ENCODE measurements at regions not wholly inside any gene's neighbourhood (a gene's known extent, or its start where the extent isn't known, plus 50 kb on each side); places are given as distances from the start of the nearest gene placed in this dataset.

DNA sequence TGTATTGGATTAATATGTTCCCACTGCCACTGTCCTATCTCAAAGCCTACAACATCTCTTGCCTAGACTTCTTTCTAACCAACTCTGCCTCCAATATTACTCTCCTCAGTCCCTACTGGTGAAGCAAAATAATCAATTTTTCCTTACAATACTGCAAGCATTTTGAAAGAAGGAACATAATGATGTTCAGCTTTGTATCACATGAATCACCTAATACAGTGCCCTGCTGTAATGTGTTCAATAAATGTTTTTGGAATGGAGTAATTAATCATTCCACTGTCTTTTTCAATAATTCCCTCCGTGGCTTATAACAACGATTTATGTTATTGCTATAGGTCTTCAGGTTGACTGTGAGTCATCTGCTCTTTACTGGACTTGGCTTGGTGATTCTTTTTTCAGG, 356.4 kb downstream of the TDRD15 start:
- TF ChIP-seq POLR2AphosphoS5 (IDR thresholded peaks at IDR 0.05; ENCODE audit: low read depth, low read length) (no peak), POLR2A (IDR thresholded peaks at IDR 0.05; ENCODE audit: low read depth, low read length) (no peak)
